ENCODE measurements at regions not wholly inside any gene's neighbourhood (a gene's known extent, or its start where the extent isn't known, plus 50 kb on each side); places are given as distances from the start of the nearest gene placed in this dataset.

GRCh38 chr4:155548173-155548572 is 118.5 kb upstream of the GUCY1A1 start:
- no peak for DNase-seq

DNA sequence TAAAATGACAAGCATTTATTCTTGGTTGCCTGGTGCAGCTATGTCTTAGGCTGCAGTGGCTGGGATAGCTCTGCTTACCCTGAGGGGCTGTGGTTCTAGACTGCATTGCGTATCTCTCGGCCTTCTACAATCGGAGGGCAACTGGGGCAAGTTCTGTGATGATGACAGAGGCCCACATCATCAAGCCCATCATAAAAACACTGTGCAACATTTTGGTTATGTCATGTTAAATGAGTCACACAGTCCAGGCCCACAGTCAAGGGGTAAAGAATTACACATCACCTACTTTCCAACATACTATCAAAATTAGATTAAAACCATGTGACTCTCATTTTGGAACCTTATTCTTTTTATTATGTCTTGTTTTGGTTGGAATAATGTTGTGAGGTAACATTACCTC is 120.2 kb upstream of the GUCY1A1 start:
- no peak for DNase-seq

GRCh38 chr4:155545456-155545855 is 121.2 kb upstream of the GUCY1A1 start:
- no peak for DNase-seq

DNA sequence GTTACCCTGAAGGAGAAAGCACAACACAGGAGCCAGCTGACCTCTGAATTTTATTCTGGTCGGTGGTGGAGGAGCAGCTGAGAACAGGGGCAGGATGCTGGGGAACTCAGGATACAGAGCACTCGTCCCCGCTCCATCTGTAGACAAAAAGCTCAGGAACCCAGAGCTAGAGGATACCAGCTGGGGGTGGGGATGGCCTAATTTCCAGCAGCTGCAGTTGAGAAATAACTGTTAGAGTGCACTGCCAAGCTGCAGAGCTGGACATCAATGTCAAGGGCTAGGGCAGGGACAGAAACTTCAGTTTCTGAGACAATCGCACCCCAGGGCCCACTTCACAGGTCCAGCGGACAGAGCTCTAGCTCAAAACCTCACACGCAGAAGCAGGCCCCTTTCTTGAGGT is 122.1 kb upstream of the GUCY1A1 start:
- DNase-seq: no peak

DNA sequence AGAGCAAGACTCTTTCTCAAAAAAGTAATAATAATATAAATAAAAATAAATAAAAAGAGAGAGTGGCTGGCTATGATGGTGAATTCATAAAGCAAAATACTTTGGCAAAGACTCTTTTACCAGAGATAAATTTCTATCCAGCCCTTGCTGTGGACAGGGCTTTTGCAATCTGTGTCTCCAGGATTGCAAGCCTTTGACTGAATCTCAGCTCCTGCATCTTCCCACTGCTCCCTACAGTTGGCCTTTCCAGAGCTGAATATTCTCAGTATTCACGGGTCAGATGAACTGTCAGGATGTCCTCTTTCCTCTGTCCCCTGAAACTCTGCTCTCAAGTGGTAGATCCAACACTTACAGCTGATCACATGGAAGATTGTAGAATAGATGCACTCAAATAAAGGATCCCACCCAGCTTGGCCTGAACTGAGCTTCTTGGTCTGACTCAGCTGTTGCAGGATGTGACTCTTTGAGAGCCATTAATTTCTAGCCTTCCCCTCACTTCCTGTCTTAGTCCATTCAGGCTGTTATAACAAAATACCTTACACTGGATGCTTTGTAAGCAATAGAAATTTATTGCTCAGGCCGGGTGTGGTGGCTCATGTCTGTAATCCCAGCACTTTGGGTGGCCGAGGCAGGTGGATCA is 123.4 kb upstream of the GUCY1A1 start:
- no peak for DNase-seq

- DNase-seq: no peak
Measured at GRCh38 chr4:155542415-155542814, 124.2 kb upstream of the GUCY1A1 start.

DNA sequence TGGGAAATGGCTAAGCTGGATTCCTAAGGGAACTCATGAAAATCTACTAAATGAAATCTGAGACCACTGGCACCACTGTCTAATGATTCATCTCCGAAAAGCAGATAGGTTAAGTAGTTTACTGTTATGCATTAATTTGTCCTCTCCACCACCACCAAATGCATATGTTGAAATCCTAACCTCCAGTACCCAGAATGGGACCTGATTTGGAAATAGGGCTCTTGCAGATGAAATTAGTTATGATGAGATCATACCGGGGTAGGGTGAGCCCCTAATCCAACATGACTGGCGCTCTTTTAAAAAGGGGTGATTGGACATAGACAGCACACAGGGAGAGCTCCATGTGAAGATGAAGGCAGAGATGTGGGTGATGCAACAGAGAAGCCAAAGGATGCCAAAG is 124.9 kb upstream of the GUCY1A1 start:
- DNase-seq: no peak

GRCh38 chr4:155540698-155541097 is 126.0 kb upstream of the GUCY1A1 start:
- DNase-seq: no peak

DNA sequence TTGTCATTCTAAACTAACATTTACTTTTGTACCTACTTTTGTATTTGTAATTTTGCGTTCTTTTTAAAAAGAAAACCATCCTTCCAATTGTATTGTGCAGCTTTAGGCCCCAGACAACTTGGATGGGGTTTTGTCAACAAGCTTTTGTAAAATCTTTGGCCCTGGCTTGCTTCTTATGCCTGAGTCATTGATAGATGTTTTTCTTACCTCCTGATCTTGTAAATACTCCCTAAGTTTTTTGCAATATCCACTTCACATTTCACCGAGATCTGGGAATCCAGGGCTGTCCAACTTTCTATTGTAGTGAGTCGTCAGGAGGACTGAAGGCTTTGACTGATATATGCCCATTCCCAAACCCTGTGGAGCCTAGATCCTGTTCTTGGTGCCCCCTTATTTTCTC is 126.9 kb upstream of the GUCY1A1 start:
- no peak for DNase-seq

DNA sequence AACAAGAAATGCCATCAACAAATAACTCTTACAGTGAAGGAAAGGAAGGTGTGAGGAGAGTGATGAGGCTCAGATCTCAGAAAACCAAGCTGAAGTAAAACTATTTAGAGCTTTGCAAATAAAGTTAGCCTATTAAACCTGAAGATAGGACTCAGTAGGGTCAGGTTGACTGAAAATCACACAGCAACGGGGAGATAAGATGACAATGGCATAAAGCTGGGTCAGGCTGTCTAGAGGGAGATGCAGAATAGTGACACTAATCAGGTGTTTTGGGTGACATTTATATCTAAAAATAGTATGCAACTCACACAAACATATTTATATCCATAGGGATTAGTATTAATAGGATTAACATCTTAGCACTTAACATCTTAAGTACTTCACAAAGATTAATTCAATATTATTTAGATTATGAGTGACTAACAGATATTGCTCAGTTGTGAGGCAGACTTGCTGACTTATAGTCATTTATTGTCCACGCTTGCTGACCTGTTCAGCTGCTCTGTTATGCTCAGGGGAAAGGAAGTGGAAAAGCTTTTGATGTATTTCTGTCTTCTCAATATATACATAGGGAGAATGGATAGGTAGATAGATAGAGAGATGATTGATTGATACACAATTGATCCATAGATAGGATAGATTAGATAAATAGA is 130.7 kb upstream of the GUCY1A1 start:
- DNase-seq: no peak

- DNase-seq: no peak
Measured at GRCh38 chr4:155532373-155533085, 134.1 kb upstream of the GUCY1A1 start.

DNA sequence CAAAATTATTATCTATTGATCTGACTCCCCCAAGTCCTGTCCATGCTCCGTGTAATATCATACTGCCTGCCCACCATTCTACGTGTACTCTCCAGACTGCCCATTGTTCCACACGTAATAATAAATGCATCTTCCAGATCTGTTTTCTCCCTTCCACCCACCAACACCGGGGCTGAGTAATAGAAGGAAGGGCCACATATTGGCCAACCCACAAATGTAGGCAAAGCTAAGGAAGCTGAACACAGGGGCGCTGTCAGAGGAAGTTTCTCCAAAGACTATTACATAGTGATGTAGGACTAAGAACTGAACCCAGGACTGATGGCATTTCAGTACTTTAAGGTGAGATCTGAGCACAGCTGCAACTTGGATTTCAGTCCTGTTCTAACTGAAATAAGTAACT is 135.8 kb upstream of the GUCY1A1 start:
- no peak for DNase-seq

- DNase-seq: no peak
Measured at GRCh38 chr4:155530290-155530689, 136.4 kb upstream of the GUCY1A1 start.

DNA sequence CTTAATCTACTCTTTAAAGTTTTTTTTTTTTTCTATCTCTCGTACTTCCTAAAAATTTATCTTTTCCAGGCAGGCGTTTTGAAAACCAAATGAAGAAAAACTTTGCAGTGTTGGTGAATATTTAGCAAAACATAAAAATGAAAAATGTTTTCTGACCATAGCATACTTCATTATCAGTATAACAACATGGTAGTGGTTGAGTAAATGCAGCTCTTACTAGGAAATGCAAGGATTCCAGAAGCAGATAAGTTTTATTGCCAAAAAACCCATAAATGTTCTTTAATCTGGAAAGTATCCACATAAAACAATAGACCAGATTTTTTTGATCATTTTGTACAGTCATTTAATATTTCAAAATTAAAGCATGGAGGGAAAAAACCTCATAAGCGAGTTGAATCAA is 136.9 kb upstream of the GUCY1A1 start:
- no peak for DNase-seq

DNA sequence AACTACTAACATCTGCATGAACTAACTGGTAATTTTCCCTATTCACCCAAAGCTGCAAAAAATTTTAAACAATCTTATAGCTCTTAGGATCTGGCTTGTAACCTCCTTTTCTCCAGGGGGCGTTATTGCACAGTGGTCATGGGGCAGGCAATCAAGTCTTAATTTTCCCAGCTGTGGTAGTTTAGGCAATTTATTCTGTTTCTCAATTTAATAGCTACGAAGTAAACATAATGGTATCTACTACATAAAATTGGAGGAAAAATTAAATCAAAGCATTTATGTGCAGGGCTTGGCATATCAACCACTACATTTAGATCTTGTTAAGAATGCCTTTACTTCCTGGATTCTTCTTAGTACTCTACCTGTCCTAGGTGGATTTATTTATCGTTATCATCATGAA is 137.4 kb upstream of the GUCY1A1 start:
- DNase-seq: no peak

- no peak for DNase-seq
Measured at GRCh38 chr4:155526452-155527169, 140.0 kb upstream of the GUCY1A1 start.

DNA sequence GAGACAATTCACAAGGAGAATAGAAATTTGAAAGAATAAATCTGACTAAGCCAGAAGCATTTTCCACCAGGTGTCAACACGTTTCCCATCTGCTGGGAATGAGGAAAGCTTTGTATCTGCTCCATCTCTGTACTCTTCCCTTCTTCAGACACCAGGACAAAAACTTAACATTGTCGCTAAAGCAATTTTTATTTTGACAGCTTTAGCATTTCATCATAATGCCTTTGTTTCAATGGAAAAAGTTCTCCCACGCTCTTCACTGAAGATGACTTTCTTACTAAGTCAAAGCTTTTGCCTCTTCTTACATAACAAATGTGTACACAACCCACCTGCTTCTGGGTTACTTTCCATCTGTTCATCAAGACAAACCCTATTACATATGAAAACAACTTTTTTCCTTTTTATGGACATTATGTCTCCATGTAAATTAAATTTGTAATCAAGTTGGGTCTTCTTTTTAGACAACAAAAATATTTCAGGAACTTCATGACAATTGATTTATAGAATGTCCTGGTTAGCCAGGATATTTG is 141.7 kb upstream of the GUCY1A1 start:
- DNase-seq: no peak

- DNase-seq: no peak
Measured at GRCh38 chr4:155523358-155523757, 143.3 kb upstream of the GUCY1A1 start.

- DNase-seq: no peak
Measured at GRCh38 chr4:155522201-155522600, 144.4 kb upstream of the GUCY1A1 start.

DNA sequence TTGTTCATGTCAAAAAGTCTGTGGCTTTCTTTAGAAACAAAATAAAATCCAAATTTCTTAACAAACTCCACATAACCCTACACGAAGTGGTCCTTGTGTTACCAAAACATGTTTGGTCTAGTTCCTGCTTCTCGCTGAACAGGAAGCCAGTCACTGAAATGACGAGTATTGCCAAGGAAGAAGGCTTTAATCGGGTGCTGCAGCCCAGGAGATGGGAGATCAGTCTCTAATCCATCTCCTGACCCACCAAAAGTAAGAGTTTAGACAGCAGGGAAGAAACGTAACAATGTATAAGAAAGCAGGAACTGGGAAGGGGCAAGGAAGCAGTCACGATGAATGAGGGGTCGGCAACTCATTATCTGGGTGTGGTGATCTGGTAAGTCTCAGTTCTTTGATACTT is 144.6 kb upstream of the MAP9 start:
- no peak for DNase-seq

DNA sequence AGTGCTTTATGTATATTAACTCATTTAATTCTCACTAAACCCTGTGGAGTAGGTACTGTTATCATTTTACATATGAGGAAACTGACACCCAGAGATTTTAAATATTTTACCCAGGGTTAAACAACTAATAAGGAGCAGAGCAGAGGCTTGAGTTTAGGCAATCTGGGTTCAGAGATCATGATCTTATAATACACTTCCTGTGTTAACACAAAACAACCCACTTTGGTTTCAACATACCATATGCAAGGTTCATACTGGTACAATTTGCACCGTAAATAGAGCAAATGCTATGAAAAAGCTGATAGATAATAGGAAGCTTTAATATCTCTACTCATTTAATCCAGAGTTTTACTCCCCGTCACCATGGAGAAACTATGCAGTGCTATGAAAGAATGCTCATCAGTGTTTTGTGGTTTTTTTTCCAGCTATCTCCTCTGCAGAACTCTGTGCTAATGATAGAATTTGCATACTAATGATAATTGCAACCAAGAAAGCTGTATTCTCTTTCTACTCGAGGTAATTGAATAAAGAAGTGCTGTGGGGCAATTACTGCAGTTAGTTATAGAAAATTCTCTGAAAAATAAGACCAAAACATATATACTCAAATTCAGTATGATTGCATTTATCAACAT is 138.8 kb upstream of the MAP9 start:
- DNase-seq: no peak

DNA sequence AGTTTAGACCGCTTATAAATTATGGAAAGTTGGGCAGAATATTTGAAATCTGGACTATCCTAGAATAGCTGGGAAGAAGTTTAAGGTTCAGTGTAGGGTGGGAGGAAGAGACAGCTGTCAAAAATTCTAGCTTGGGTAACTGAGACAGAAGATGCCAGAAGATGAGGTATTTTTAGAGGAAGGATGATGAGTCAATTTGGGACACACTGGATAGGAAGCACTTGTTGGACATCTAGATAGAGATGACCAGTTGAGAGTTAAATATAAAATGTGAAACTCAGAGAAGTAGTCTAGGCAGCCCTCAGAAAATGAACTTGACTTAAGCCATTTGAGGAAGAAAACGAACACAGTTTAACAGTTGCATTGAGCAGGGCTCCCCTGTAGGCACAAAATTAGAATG is 137.9 kb upstream of the MAP9 start:
- no peak for DNase-seq

- DNase-seq: no peak
Measured at GRCh38 chr4:155512817-155513216, 136.1 kb upstream of the MAP9 start.

Data from retina (tissue), 1 donor.